Activated T-cell treated with anti-CD3 and anti-CD28 coated beads, Interleukin-2, amount 50 U/mL, for 24 hours (primary cell): ENCODE measurements at regions not wholly inside any gene's neighbourhood (a gene's known extent, or its start where the extent isn't known, plus 50 kb on each side); places are given as distances from the start of the nearest gene placed in this dataset.
"Not testable (repeated sequence)": the region's sequence is repeated elsewhere in the genome, so short reads cannot be mapped to it uniquely, and the experiment has no call there.

Experiments used
- DNase-seq: peaks from one replicate; pipeline ENCODE4 v3.0.0-alpha.2; 2020
- H3K27ac Mint-ChIP-seq: 2 replicates; pipeline ENCODE4 v1.8.0; 2020; ENCODE audit warnings: mild to moderate bottlenecking, mixed read lengths
- H3K27me3 Mint-ChIP-seq: 2 replicates; pipeline ENCODE4 v1.8.0; 2020; ENCODE audit warnings: mixed read lengths
- H3K36me3 Mint-ChIP-seq: 2 replicates; pipeline ENCODE4 v1.8.0; 2020; ENCODE audit warnings: low read depth, mixed read lengths
- H3K4me1 Mint-ChIP-seq: 2 replicates; pipeline ENCODE4 v1.8.0; 2020; ENCODE audit warnings: low read depth, mixed read lengths
- H3K4me3 Mint-ChIP-seq: 2 replicates; pipeline ENCODE4 v1.8.0; 2020; ENCODE audit warnings: mild to moderate bottlenecking, moderate library complexity, mixed read lengths
- H3K9me3 Mint-ChIP-seq: 2 replicates; pipeline ENCODE4 v1.8.0; 2020; ENCODE audit warnings: mixed read lengths

- no peaks in the 10 kb centered on the region for H3K9me3 Mint-ChIP-seq
- no peak overlapping the region for H3K4me3 Mint-ChIP-seq
- no peaks in the 10 kb centered on the region for H3K4me1 Mint-ChIP-seq
- no peaks in the 10 kb centered on the region for H3K36me3 Mint-ChIP-seq
- DNase-seq: no peak
- H3K27me3 Mint-ChIP-seq: no peaks in the 10 kb centered on the region
- H3K27ac Mint-ChIP-seq: no peak overlapping the region
These were observed 525.1 kb upstream of the CNTN5 start for GRCh38 chr11:98495601-98496000.

GRCh38 chr11:98507208-98507607, 513.5 kb upstream of the CNTN5 start:
- no peaks in the 10 kb centered on the region for H3K27me3 Mint-ChIP-seq
- no peak overlapping the region for H3K4me3 Mint-ChIP-seq
- H3K27ac Mint-ChIP-seq: no peak overlapping the region
- no peak for DNase-seq
- H3K4me1 Mint-ChIP-seq: no peaks in the 10 kb centered on the region
- no peaks in the 10 kb centered on the region for H3K36me3 Mint-ChIP-seq
- peaks cover 32% of the 10 kb centered on the region for H3K9me3 Mint-ChIP-seq

- H3K4me3 Mint-ChIP-seq: no peak overlapping the region
- H3K36me3 Mint-ChIP-seq: no peaks in the 10 kb centered on the region
- H3K27ac Mint-ChIP-seq: no peak overlapping the region
- H3K9me3 Mint-ChIP-seq: peaks cover 21% of the 10 kb centered on the region
- H3K27me3 Mint-ChIP-seq: no peaks in the 10 kb centered on the region
- no peaks in the 10 kb centered on the region for H3K4me1 Mint-ChIP-seq
- no peak for DNase-seq
These were observed 507.8 kb upstream of the CNTN5 start for GRCh38 chr11:98512938-98513337.

DNA sequence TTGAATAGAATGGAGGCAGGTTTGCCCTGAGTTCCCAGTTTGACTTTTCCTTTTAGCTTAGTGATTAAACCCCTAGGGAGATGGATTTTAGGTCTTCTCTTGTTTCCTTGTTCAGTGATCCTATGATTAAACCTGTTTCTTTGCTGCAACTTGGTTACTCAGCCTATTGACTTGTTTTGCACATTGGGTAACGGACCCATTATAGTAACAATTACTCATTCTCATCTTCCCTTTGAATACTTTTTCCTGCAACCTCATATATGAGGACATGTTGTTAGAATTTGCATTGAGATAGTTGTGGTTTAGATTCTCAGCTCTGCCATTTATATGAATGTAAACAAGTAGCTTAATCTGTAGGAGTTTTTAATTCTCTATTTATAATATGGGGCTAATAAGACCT, 489.2 kb upstream of the CNTN5 start:
- Mint-ChIP-seq H3K4me1 (no peaks in the 10 kb centered on the region), H3K9me3 (no peaks in the 10 kb centered on the region), H3K36me3 (no peaks in the 10 kb centered on the region), H3K27ac (no peak overlapping the region), H3K27me3 (no peaks in the 10 kb centered on the region), H3K4me3 (no peak overlapping the region)
- DNase-seq: no peak

DNA sequence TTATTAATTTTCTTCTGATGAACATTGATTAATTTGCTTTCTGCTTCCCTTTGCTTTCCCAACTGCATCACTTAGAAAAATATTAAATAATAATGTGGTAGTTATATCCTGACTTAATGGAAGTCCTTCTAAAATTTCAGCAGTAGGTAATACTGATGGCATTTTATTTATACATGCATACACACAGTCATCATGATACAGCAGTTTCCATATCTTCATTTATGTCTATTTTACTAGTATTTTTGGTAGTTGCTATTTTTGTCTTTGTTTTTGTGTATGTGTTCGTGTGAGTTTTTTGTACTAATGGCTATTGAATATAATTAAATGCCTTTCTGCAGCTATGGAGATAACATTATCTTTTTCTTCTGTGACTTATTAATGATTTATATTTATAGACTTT, 484.7 kb upstream of the CNTN5 start:
- DNase-seq: no peak
- Mint-ChIP-seq H3K27ac (no peak overlapping the region), H3K9me3 (peaks cover 2% of the 10 kb centered on the region), H3K4me1 (no peaks in the 10 kb centered on the region), H3K27me3 (no peaks in the 10 kb centered on the region), H3K36me3 (no peaks in the 10 kb centered on the region), H3K4me3 (no peak overlapping the region)

DNA sequence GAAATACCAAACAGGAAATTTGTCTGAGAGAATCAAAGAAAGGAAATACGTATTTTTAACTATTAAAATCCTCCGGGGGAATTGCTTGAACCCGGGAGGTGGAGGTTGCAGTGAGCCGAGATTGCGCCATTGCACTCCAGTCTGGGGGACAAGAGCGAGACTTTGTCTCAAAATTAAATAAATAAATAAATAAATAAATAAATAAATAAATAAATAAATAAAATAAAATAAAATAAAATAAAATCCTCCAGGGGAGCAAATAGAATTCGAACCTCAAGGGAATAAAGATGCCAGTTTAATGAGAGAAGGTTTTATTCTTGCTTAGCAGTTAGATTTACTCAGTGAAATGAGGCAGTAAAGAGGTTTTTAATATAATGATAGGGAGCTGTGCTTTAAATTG, 482.4 kb upstream of the CNTN5 start:
- not testable (repeated sequence) for DNase-seq, H3K9me3 Mint-ChIP-seq

DNA sequence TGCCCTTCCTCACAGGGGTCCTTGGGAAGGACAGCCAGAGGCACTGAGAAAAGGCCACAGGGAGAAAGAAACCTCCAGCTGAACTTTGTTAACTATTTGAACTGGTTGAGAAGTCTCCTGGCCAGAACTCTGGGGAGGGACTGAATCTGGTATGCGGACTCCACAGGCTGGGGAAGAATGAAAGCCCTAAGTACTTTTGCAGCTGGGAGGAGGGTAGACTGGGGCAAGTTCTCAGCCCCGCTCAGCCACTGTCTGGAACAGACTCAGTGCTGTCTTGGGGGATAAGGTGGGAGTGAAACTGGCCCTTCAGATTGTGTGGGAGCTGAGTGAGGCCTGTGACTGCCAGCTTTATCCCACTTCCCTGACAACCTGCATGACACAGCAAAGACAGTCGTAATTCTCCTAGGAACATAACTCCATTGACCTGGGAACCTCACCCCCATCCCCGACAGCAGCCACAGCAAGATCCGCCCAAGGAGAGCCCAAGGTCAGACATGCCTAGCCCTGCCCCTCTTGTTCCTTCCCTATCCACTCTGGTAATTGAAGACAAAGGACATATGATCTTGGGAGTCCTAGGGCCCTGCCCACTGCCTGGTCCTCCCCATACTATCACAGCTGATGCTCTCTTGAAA, 475.1 kb upstream of the CNTN5 start:
- Mint-ChIP-seq H3K4me3 (no peak overlapping the region), H3K36me3 (no peaks in the 10 kb centered on the region), H3K4me1 (no peaks in the 10 kb centered on the region), H3K27ac (no peak overlapping the region), H3K9me3 (peaks cover 24% of the 10 kb centered on the region), H3K27me3 (no peaks in the 10 kb centered on the region)
- no peak for DNase-seq

More for the DNA sequence above, 482.4 kb upstream of the CNTN5 start:
- not testable (repeated sequence) for H3K36me3 Mint-ChIP-seq, H3K4me1 Mint-ChIP-seq, H3K27me3 Mint-ChIP-seq, H3K4me3 Mint-ChIP-seq, H3K27ac Mint-ChIP-seq

GRCh38 chr11:98549571-98549970, 471.2 kb upstream of the CNTN5 start:
- Mint-ChIP-seq H3K4me1 (no peaks in the 10 kb centered on the region), H3K27ac (no peak overlapping the region), H3K36me3 (no peaks in the 10 kb centered on the region), H3K4me3 (no peak overlapping the region), H3K27me3 (no peaks in the 10 kb centered on the region), H3K9me3 (peaks cover 19% of the 10 kb centered on the region)
- no peak for DNase-seq

GRCh38 chr11:98559961-98560360, 460.8 kb upstream of the CNTN5 start:
- no peak overlapping the region for H3K4me3 Mint-ChIP-seq
- no peak for DNase-seq
- no peak overlapping the region for H3K27ac Mint-ChIP-seq
- no peaks in the 10 kb centered on the region for H3K36me3 Mint-ChIP-seq
- H3K4me1 Mint-ChIP-seq: no peaks in the 10 kb centered on the region
- H3K27me3 Mint-ChIP-seq: no peaks in the 10 kb centered on the region
- H3K9me3 Mint-ChIP-seq: peaks cover 10% of the 10 kb centered on the region

- no peaks in the 10 kb centered on the region for H3K27me3 Mint-ChIP-seq
- H3K36me3 Mint-ChIP-seq: no peaks in the 10 kb centered on the region
- no peak overlapping the region for H3K27ac Mint-ChIP-seq
- no peaks in the 10 kb centered on the region for H3K4me1 Mint-ChIP-seq
- DNase-seq: no peak
- peaks cover 10% of the 10 kb centered on the region for H3K9me3 Mint-ChIP-seq
- no peak overlapping the region for H3K4me3 Mint-ChIP-seq
These were observed 459.5 kb upstream of the CNTN5 start for GRCh38 chr11:98561252-98561651.

- no peak for DNase-seq
- H3K4me3 Mint-ChIP-seq: no peak overlapping the region
These were observed 458.8 kb upstream of the CNTN5 start for GRCh38 chr11:98561877-98562395.

DNA sequence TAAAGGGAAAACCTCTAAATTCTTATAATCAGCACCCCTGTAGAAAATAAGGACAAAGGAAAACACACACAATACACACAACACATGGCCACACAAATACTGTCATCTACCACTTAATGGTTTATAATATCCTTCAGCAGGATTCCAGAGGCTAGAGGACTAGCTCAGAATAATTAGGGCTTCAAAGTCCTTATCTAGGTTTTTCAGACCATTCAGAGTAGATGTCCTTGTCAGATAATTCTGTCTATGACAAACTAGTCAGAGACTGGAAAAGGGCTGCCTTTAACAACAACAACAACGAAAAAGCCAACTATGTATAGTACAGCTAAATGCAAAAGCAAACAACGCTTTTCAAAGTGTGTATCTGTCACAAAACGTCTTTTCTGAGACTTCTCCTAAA, 456.5 kb upstream of the CNTN5 start:
- no peaks in the 10 kb centered on the region for H3K36me3 Mint-ChIP-seq
- peaks cover 7% of the 10 kb centered on the region for H3K9me3 Mint-ChIP-seq
- H3K27me3 Mint-ChIP-seq: no peaks in the 10 kb centered on the region
- DNase-seq: no peak
- H3K4me1 Mint-ChIP-seq: no peaks in the 10 kb centered on the region
- no peak overlapping the region for H3K4me3 Mint-ChIP-seq
- no peak overlapping the region for H3K27ac Mint-ChIP-seq

More at GRCh38 chr11:98561877-98562395, 458.8 kb upstream of the CNTN5 start:
- Mint-ChIP-seq H3K4me1 (no peaks in the 10 kb centered on the region), H3K36me3 (no peaks in the 10 kb centered on the region), H3K9me3 (peaks cover 10% of the 10 kb centered on the region), H3K27ac (no peak overlapping the region), H3K27me3 (no peaks in the 10 kb centered on the region)

- Mint-ChIP-seq H3K36me3 (no peaks in the 10 kb centered on the region), H3K4me3 (no peak overlapping the region), H3K9me3 (peaks cover 3% of the 10 kb centered on the region), H3K27ac (no peak overlapping the region), H3K4me1 (no peaks in the 10 kb centered on the region), H3K27me3 (no peaks in the 10 kb centered on the region)
- DNase-seq: no peak
These were observed 455.9 kb upstream of the CNTN5 start for GRCh38 chr11:98564881-98565280.

DNA sequence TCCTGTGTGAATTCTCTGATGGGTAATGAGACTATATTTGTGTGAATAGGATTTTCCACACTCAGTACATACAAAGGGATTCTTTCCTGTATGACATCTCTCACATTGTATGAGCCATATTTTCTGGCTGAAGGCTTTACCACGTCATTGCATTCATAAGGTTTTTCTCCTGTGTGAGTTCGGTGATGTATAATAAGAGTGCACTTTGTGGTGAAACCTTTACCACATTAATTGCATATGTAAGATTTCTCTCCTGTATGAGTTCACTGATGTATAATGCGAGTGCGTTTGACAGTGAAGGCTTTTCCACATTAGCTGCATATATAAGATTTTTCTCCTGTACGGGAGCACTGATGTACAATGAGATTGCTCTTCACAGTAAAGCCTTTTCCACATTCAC, 455.4 kb upstream of the CNTN5 start:
- H3K4me3 Mint-ChIP-seq: no peak overlapping the region
- H3K9me3 Mint-ChIP-seq: peaks cover 3% of the 10 kb centered on the region
- no peak for DNase-seq
- H3K4me1 Mint-ChIP-seq: no peaks in the 10 kb centered on the region
- no peaks in the 10 kb centered on the region for H3K36me3 Mint-ChIP-seq
- H3K27me3 Mint-ChIP-seq: no peaks in the 10 kb centered on the region
- no peak overlapping the region for H3K27ac Mint-ChIP-seq

DNA sequence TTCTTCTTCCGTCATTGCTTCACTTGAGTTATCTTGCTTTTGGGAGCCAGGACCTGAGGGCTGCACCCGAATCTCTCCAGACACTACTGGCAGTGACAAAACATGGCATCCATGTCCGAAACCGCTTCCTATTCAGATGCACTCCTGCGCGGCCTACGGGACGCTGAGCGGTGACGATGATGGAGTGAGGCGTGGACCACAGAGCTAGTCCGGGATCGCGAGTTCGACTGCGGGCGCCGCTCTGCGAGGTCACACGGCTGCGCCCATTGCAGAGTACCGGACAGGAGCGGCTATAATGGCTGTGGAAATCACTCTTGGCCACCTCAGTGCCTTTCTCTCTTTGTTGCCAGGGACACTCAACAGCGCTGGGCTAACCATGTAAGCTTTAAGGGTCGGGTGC, 453.8 kb upstream of the CNTN5 start:
- Mint-ChIP-seq H3K27me3 (no peaks in the 10 kb centered on the region), H3K27ac (no peak overlapping the region), H3K9me3 (peaks cover 10% of the 10 kb centered on the region), H3K36me3 (no peaks in the 10 kb centered on the region), H3K4me1 (no peaks in the 10 kb centered on the region), H3K4me3 (no peak overlapping the region)
- DNase-seq: no peak

GRCh38 chr11:98568013-98568412, 452.7 kb upstream of the CNTN5 start:
- Mint-ChIP-seq H3K27ac (no peak overlapping the region), H3K9me3 (peaks cover 10% of the 10 kb centered on the region), H3K4me3 (no peak overlapping the region), H3K27me3 (no peaks in the 10 kb centered on the region), H3K36me3 (no peaks in the 10 kb centered on the region), H3K4me1 (no peaks in the 10 kb centered on the region)
- DNase-seq: no peak
